ENCODE measurements at regions not wholly inside any gene's neighbourhood (a gene's known extent, or its start where the extent isn't known, plus 50 kb on each side); places are given as distances from the start of the nearest gene placed in this dataset.

- TF ChIP-seq ZNF425 (CRISPR knock-in tag; conservative IDR thresholded peaks at IDR 0.05) (no peak), ZNF219 (CRISPR knock-in tag; IDR thresholded peaks at IDR 0.05; ENCODE audit: borderline replicate concordance) (no peak), ZNF416 (CRISPR knock-in tag; IDR thresholded peaks at IDR 0.05) (no peak), TP53 (CRISPR knock-in tag; IDR thresholded peaks at IDR 0.05) (no peak)
- TF ChIP-seq, protein P1, sequence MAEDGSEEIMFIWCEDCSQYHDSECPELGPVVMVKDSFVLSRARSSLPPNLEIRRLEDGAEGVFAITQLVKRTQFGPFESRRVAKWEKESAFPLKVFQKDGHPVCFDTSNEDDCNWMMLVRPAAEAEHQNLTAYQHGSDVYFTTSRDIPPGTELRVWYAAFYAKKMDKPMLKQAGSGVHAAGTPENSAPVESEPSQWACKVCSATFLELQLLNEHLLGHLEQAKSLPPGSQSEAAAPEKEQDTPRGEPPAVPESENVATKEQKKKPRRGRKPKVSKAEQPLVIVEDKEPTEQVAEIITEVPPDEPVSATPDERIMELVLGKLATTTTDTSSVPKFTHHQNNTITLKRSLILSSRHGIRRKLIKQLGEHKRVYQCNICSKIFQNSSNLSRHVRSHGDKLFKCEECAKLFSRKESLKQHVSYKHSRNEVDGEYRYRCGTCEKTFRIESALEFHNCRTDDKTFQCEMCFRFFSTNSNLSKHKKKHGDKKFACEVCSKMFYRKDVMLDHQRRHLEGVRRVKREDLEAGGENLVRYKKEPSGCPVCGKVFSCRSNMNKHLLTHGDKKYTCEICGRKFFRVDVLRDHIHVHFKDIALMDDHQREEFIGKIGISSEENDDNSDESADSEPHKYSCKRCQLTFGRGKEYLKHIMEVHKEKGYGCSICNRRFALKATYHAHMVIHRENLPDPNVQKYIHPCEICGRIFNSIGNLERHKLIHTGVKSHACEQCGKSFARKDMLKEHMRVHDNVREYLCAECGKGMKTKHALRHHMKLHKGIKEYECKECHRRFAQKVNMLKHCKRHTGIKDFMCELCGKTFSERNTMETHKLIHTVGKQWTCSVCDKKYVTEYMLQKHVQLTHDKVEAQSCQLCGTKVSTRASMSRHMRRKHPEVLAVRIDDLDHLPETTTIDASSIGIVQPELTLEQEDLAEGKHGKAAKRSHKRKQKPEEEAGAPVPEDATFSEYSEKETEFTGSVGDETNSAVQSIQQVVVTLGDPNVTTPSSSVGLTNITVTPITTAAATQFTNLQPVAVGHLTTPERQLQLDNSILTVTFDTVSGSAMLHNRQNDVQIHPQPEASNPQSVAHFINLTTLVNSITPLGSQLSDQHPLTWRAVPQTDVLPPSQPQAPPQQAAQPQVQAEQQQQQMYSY (CRISPR knock-in tag; IDR thresholded peaks at IDR 0.05), result no peak
Observed at GRCh38 chr1:47590523-47591225, 152.8 kb downstream of the FOXD2 start (continued).

GRCh38 chr1:47591801-47592200 lies 154.0 kb downstream of the FOXD2 start:
- Mint-ChIP-seq H3K4me1 (peaks cover 6% of the 10 kb centered on the region), H3K27me3 (ENCODE audit: low read depth) (peaks cover 6% of the 10 kb centered on the region; the same call in 1 of the 2 replicates), H3K4me3 (no peak overlapping the region), H3K27ac (no peak overlapping the region), H3K9me3 (no peaks in the 10 kb centered on the region), H3K36me3 (no peaks in the 10 kb centered on the region)
- CTCF ChIA-PET, result interaction anchor here (0.6 to 2.0 kb wide), 6 partner anchors 19 to 160 kb away, joined by 3 to 8 read pairs (median 5); no protein-coding TSS in a partner anchor
- no peak for TF ChIP-seq USF2 (CRISPR knock-in tag; IDR thresholded peaks at IDR 0.05)
- TF ChIP-seq ZNF281 (CRISPR knock-in tag; IDR thresholded peaks at IDR 0.05), result no peak
- no peak for TF ChIP-seq HMGA2 (CRISPR knock-in tag; IDR thresholded peaks at IDR 0.05)
- no peak for TF ChIP-seq OVOL2 (CRISPR knock-in tag; IDR thresholded peaks at IDR 0.05; ENCODE audit: borderline replicate concordance)
- DNase-seq (ENCODE audit: low spot score) (no peak), ATAC-seq (no peak)
- POLR2A ChIA-PET, result no interaction called here

DNA sequence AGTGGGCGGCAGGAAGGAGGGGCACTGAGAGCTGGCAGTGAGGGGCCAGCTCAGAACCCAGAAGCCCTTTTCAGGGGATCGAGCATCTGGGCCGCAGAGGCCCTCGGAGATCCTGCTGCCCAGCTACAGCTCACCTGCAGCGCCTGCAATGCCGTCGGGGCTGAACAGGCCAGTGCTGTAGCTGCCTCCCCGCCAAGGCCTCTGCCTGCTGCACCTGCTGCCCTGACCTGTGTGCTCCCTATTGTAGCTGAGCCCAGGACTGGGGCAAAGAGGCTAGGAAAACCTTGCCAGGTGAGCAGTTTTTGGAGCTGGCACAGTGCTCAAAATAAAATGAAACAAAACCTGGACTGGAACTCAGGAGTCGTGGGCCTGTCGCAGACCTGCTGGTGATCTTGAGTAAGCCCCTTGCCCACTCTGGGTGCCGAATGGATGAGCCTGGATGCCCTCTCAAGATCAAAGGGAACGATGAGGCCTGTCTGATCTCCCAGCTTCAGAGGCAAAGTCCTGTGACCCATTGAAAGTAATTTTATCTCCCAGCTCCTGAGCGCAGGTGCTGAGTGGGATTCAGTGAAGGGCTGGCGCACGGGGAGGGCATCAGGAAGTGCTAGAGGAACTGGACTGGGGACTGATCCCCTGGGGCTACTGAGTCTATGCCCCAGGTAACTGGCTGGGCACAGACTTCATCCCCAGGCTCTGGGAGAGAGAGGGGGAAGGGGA lies 154.6 kb downstream of the FOXD2 start:
- CTCF ChIA-PET, result interaction anchor here (0.6 to 2.1 kb wide), 10 partner anchors 19 to 160 kb away, joined by 3 to 9 read pairs (median 5); no protein-coding TSS in a partner anchor
- TF ChIP-seq ZNF121 (CRISPR knock-in tag; IDR thresholded peaks at IDR 0.05) (peak; percentile 61), ZNF671 (CRISPR knock-in tag; IDR thresholded peaks at IDR 0.05) (no peak), ZNF396 (CRISPR knock-in tag; IDR thresholded peaks at IDR 0.05; ENCODE audit: borderline replicate concordance) (no peak), RORB (CRISPR knock-in tag; IDR thresholded peaks at IDR 0.05) (no peak), CREM (CRISPR knock-in tag; IDR thresholded peaks at IDR 0.05) (no peak), EMX1 (CRISPR knock-in tag; IDR thresholded peaks at IDR 0.05) (no peak)
- TF ChIP-seq, protein P1 (CRISPR knock-in tag; IDR thresholded peaks at IDR 0.05), result peak; percentile 46
- POLR2A ChIA-PET, result no interaction called here
- Mint-ChIP-seq H3K36me3 (no peaks in the 10 kb centered on the region), H3K4me1 (peaks cover 6% of the 10 kb centered on the region), H3K9me3 (no peaks in the 10 kb centered on the region), H3K4me3 (peak overlapping the region; percentile 67), H3K27me3 (ENCODE audit: low read depth) (peaks cover 6% of the 10 kb centered on the region; the same call in 1 of the 2 replicates), H3K27ac (no peak overlapping the region)
- ATAC-seq (peak; percentile 10; the same call in 1 of the 2 replicates), DNase-seq (ENCODE audit: low spot score) (no peak)

All from WTC11 (cell line).